ENCODE measurements at regions not wholly inside any gene's neighbourhood (a gene's known extent, or its start where the extent isn't known, plus 50 kb on each side); places are given as distances from the start of the nearest gene placed in this dataset.
"Not testable (repeated sequence)": the region's sequence is repeated elsewhere in the genome, so short reads cannot be mapped to it uniquely, and the experiment has no call there.

GRCh38 chrX:5490786-5491563 is 737.7 kb downstream of the NLGN4X start:
- no peak for DNase-seq

DNA sequence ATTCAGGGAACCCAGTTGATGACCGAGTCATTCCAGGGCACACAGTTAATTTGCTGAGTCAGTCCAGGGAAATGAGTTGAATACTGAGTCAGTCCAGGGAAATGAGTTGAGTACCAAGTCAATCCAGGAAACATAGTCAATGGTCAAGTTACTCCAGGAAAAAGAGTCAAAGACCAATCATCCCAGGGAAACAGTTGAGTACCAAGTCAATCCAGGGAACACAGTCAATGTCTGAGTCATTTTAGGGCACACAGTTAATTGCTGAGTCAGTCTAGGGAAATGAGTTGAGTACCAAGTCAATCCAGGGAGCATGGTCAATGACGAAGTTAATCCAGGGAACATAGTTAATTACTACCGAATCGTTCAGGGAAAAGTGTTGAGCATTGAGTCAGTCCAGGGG is 754.4 kb downstream of the NLGN4X start:
- DNase-seq = no peak

- DNase-seq = no peak
These were observed 770.3 kb downstream of the NLGN4X start for GRCh38 chrX:5458300-5458842.

- no peak for DNase-seq
These were observed 779.3 kb downstream of the NLGN4X start for GRCh38 chrX:5449323-5449722.

DNA sequence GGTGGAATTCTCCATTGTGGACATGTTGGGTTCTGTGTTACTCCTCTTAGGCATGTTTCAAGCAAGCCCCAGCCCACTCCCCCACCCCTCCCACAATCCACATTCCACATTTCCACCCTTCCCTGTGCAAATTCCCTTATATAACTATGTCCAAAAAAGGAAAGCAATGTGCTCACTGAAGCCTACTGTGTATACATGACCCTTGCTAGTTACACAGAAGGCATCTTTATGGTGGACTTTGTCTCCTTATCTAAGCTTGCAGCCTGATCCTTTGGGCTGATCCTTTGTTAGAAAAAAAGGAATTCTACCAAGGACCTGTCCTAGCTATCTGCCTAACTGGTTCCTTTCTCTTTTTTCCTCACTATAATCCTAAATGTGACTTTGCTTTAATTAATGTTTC is 796.8 kb downstream of the NLGN4X start:
- DNase-seq = no peak

GRCh38 chrX:5425119-5425518 is 803.5 kb downstream of the NLGN4X start:
- no peak for DNase-seq

- DNase-seq = no peak
These were observed 811.3 kb downstream of the NLGN4X start for GRCh38 chrX:5417381-5417780.

GRCh38 chrX:5415738-5416137 is 812.9 kb downstream of the NLGN4X start:
- no peak for DNase-seq

DNA sequence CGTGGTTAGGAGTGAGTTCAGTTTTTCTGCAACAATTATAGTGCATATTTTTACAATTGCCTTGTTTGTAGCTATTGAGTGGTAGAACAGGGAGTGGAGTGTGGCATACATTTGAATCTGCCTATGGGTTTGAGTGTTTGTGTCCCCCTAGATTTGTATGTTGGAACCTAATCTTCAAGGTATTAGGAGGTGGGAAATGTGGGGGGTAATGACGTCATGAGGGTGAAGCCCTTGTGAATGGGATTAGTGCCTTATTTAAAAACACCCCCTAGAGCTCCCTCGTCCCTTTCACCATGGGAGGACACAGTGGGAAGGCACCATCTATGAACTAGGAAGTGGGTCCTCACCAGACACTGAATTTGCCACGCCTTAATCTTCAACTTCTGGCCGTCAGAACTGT is 819.6 kb downstream of the NLGN4X start:
- no peak for DNase-seq

- DNase-seq = no peak
These were observed 826.2 kb downstream of the NLGN4X start for GRCh38 chrX:5402461-5402860.

DNA sequence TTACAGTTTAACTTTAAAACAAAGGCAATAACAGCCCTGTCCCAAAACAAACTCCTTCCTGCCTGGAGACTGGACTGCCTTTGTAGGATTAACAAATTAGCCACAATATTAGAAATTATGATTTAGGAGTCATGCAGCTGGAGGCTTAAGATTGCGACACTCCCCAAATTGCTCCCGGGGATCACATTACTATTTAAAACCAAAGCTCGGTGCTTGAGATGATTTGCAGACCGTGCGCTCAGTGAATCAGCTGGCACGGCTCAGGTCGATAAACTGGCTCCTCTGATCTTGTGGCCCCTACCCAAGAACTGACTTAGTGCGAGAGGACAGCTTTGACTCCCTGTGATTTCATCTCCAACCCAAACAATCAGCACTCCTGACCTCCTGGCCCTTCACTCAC is 829.3 kb downstream of the NLGN4X start:
- no peak for DNase-seq

- DNase-seq = no peak
These were observed 831.3 kb downstream of the NLGN4X start for GRCh38 chrX:5397409-5397808.

DNA sequence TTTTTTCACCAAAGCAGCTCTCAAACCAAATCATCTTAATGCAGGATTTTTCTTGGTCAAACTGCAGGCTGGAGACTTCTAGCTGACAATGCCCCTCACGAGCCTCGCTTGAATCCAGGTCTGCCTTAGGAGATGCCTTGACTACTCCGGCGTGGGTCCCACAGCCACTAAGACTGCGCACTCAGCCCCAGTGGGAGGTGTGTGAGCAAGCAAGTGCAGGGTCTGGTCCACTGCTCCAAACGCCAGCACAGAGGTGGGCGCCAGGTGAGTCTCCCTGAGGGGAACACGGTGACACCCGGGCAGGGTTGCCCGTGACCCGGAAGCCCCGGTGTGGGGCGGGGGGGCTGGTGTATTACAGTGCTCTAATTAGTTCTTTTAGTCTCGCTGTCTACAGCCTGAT is 838.3 kb downstream of the NLGN4X start:
- no peak for DNase-seq

GRCh38 chrX:5388087-5388486 is 840.6 kb downstream of the NLGN4X start:
- DNase-seq = no peak

DNA sequence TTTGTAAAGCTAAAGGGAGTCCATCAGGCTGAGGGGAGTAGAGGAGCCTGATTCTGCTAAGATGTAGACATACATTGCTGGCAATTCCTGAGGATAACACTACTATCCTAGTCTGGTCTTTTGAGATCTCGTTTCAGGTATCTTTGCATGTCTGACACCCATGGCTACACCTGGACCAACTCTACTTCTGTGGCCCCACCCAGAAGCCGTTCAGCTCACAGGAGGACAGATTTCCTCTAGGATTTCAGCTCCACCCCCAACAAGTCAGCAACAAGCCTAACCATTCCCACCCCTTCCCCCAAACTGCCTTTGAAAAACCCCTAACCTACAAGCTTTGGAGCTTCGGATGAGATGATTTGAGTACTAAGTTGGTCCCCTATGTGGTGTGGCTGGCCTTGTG is 848.2 kb downstream of the NLGN4X start:
- no peak for DNase-seq

GRCh38 chrX:5341902-5342301 is 886.8 kb downstream of the NLGN4X start:
- DNase-seq = no peak

GRCh38 chrX:5337160-5337559 is 891.5 kb downstream of the NLGN4X start:
- no peak for DNase-seq

DNA sequence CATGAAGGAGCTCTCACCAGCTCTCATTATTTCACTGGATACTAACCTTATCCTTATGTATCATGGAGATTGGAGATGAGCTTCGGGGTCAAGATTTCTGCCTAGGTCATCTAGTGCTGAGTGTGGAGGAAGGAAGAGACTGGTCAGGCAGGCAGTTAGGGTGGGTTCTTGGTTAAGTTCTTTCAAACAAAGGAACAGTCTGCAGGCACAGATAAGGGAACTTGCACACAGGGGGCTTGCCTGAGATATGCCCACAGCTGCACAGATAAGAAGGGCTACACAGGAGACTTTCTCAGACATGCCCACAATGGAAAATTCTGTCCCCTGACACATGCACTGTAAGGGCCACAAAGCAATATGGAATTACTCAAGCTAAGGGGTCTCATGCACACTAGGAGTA is 904.1 kb downstream of the NLGN4X start:
- DNase-seq = no peak

GRCh38 chrX:5314148-5314547 is 914.5 kb downstream of the NLGN4X start:
- DNase-seq = no peak

DNA sequence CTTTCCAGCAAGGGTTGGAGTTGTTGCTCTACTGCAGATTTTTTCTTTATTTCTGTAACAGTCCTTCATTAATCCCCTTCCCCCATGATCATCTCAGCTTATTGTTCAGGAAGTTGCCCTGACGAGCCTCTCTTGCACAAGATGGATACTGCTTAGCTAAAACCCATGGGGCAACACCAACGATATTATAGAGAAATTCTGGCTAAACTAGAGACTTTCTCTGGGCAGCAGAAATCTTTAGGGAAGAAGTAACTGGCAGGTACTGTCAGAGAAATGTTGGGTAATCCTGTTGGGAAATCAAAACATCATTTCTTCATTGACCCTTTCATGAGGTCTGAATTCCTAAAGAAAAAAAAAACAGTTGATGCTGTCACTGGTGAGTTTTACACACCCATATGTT is 921.3 kb downstream of the NLGN4X start:
- DNase-seq = no peak

DNA sequence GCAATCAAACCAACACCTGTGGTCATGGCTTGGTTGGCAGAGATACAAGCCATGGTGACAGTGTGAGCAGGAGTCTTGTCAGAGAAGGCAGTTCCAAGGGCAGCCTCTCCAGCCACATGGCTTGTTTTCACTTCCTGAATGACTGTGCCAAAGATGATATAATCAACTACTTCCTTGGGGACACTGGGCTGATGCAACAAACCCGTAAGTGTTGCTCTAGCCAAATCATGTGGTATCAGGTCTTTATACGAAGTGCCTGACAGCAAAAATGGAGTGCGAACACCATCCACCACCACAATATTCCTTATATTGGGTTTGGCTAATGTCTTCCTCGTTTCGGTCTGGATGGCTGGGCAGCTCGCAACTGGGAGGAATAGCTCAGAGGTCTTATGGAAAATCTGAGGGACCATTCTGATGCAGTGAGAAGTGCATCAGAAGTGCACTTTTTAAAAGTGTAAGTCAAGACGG is 922.0 kb downstream of the NLGN4X start:
- DNase-seq = no peak

- no peak for DNase-seq
These were observed 923.2 kb downstream of the NLGN4X start for GRCh38 chrX:5305452-5305851.

GRCh38 chrX:5295004-5295403 is 933.7 kb downstream of the NLGN4X start:
- no peak for DNase-seq

DNA sequence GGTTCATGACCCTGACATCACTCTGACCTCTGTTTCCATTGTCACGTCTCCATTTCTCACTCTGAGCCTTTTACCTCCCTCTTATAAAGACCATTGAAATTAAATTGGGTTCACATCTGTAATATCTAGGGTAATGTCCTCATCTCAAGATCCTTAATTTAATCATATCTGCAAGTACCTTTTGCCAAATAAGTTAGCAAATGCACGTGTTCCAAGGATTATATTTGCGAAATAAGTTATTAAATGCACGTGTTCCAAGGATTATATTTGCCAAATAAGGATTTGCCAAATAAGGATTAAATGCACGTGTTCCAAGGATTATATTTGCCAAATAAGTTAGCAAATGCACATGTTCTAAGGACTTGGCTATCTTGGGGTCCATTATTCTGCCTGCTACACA is 938.0 kb downstream of the NLGN4X start:
- no peak for DNase-seq

- DNase-seq = not testable (repeated sequence)
These were observed 938.7 kb downstream of the NLGN4X start for GRCh38 chrX:5289949-5290348.
